OCI-LY1 (cell line): ENCODE measurements at regions not wholly inside any gene's neighbourhood (a gene's known extent, or its start where the extent isn't known, plus 50 kb on each side); places are given as distances from the start of the nearest gene placed in this dataset.

Source experiments
- H2AFZ ChIP-seq: fragments of 200-600 bp; sonication (generic), shearing (Covaris generic); 2 replicates; pipeline ENCODE4 v1.6.0; 2014; ENCODE audit warnings: antibody characterized with exemption, mild to moderate bottlenecking, low read length
- H3F3A ChIP-seq: fragments of 200-600 bp; sonication (generic), shearing (Covaris generic); 2 replicates; pipeline ENCODE4 v1.6.0; 2014; ENCODE audit warnings: mild to moderate bottlenecking, antibody characterized with exemption, low read length, moderate library complexity; ENCODE audit not compliant: insufficient read depth
- H3K27ac ChIP-seq: fragments of 200-600 bp; sonication (generic); 2 replicates; pipeline ENCODE4 v1.5.1; 2014; ENCODE audit warnings: low read length, mixed run types, mild to moderate bottlenecking, low read depth; ENCODE audit not compliant: poor library complexity, severe bottlenecking
- H3K27me3 ChIP-seq: fragments of 200-600 bp; sonication (generic); 2 replicates; pipeline ENCODE4 v1.6.0; 2014; ENCODE audit warnings: antibody characterized with exemption, mild to moderate bottlenecking, low read length, moderate library complexity; ENCODE audit not compliant: insufficient read depth
- H3K36me3 ChIP-seq: fragments of 200-600 bp; sonication (generic); 2 replicates; pipeline ENCODE4 v1.6.1; 2014; ENCODE audit warnings: mild to moderate bottlenecking, antibody characterized with exemption, low read length, moderate library complexity, mixed read lengths; ENCODE audit not compliant: insufficient read depth
- H3K4me1 ChIP-seq: fragments of 200-600 bp; sonication (generic); 2 replicates; pipeline ENCODE4 v1.5.1; 2014; ENCODE audit warnings: mild to moderate bottlenecking, low read length, moderate library complexity; ENCODE audit not compliant: insufficient read depth, severe bottlenecking
- H3K4me2 ChIP-seq: fragments of 200-600 bp; sonication (generic), shearing (Covaris generic); 2 replicates; pipeline ENCODE4 v1.6.1; 2014; ENCODE audit warnings: low read length
- H3K4me3 ChIP-seq: fragments of 200-600 bp; sonication (generic); 2 replicates; pipeline ENCODE4 v1.5.1; 2014; ENCODE audit warnings: low read length, low read depth, mild to moderate bottlenecking, mixed read lengths; ENCODE audit not compliant: poor library complexity, severe bottlenecking
- H3K79me2 ChIP-seq: fragments of 200-600 bp; shearing (Covaris generic); 2 replicates; pipeline ENCODE4 v1.6.1; 2016; ENCODE audit warnings: mixed run types, low read length, mixed read lengths; ENCODE audit not compliant: insufficient read depth
- H3K9ac ChIP-seq: fragments of 200-600 bp; sonication (generic), shearing (Covaris generic); 2 replicates; pipeline ENCODE4 v1.6.1; 2014; ENCODE audit warnings: mild to moderate bottlenecking, low read length, mixed read lengths
- H3K9me2 ChIP-seq: fragments of 200-600 bp; sonication (generic), shearing (Covaris generic); 2 replicates; pipeline ENCODE4 v1.6.1; 2014; ENCODE audit warnings: low read depth, mild to moderate bottlenecking, low read length, mixed read lengths
- H3K9me3 ChIP-seq: fragments of 200-600 bp; shearing (Covaris generic); 2 replicates; pipeline ENCODE4 v1.6.1; 2014; ENCODE audit warnings: low read length, mixed read lengths
- H4K20me1 ChIP-seq: fragments of 200-600 bp; sonication (generic), shearing (Covaris generic); 2 replicates; pipeline ENCODE4 v1.6.0; 2016; ENCODE audit warnings: mild to moderate bottlenecking, low read length; ENCODE audit not compliant: insufficient read depth
- EZH2 ChIP-seq: fragments of 200-600 bp; sonication (generic), shearing (Covaris generic); IDR thresholded peaks from 2 replicates; pipeline ENCODE4 v1.8.0; 2017; ENCODE audit warnings: borderline replicate concordance, mixed run types, mild to moderate bottlenecking, antibody characterized with exemption, low read length, moderate library complexity, mixed read lengths
- TF ChIP-seq, protein P1 (sequence below): fragments of 200-600 bp; sonication (generic), shearing (Covaris generic); IDR thresholded peaks from 2 replicates; pipeline ENCODE4 v1.5.1; 2017; ENCODE audit warnings: mild to moderate bottlenecking, antibody characterized with exemption, low read length, moderate library complexity, mixed read lengths

DNA sequence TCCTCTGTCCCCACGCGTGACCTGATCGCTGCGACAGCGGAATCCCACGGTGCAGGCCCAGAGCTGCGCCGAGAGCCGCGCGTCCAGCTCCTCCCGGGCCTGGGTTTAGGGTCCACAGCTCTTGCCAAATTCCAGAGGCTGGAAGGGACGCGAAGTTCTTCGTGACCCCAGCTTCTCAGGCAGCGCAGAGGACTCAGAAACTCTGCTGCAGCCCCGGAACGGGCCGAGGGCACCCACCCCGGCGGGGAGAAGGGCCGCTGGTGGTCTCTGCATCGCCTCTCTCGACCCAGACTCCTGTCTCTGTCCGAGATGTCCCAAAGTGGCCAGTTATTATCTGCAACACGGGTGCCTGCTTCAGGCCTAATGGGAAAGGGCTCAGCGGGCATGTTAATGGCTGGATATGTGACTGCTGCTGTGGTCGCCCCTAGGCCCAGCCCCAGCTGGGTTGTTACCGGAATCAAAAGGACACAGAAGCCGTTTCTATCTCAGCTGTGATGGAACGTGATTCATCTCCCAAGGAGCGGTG lies 236.4 kb downstream of the VRK1 start:
- no peaks in the 10 kb centered on the region for H3K27me3 ChIP-seq
- no peaks in the 10 kb centered on the region for H3K79me2 ChIP-seq
- H2AFZ ChIP-seq: no peak overlapping the region
- H3K36me3 ChIP-seq: no peaks in the 10 kb centered on the region
- no peaks in the 10 kb centered on the region for H3K4me1 ChIP-seq
- no peaks in the 10 kb centered on the region for H3F3A ChIP-seq
- H3K27ac ChIP-seq: no peak overlapping the region
- no peak for TF ChIP-seq EZH2
- TF ChIP-seq, protein P1, sequence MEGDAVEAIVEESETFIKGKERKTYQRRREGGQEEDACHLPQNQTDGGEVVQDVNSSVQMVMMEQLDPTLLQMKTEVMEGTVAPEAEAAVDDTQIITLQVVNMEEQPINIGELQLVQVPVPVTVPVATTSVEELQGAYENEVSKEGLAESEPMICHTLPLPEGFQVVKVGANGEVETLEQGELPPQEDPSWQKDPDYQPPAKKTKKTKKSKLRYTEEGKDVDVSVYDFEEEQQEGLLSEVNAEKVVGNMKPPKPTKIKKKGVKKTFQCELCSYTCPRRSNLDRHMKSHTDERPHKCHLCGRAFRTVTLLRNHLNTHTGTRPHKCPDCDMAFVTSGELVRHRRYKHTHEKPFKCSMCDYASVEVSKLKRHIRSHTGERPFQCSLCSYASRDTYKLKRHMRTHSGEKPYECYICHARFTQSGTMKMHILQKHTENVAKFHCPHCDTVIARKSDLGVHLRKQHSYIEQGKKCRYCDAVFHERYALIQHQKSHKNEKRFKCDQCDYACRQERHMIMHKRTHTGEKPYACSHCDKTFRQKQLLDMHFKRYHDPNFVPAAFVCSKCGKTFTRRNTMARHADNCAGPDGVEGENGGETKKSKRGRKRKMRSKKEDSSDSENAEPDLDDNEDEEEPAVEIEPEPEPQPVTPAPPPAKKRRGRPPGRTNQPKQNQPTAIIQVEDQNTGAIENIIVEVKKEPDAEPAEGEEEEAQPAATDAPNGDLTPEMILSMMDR: no peak
- no peaks in the 10 kb centered on the region for H3K9me2 ChIP-seq
- no peak overlapping the region for H3K9ac ChIP-seq
- H4K20me1 ChIP-seq: no peaks in the 10 kb centered on the region
- no peak overlapping the region for H3K4me2 ChIP-seq
- no peak overlapping the region for H3K4me3 ChIP-seq
- no peaks in the 10 kb centered on the region for H3K9me3 ChIP-seq

DNA sequence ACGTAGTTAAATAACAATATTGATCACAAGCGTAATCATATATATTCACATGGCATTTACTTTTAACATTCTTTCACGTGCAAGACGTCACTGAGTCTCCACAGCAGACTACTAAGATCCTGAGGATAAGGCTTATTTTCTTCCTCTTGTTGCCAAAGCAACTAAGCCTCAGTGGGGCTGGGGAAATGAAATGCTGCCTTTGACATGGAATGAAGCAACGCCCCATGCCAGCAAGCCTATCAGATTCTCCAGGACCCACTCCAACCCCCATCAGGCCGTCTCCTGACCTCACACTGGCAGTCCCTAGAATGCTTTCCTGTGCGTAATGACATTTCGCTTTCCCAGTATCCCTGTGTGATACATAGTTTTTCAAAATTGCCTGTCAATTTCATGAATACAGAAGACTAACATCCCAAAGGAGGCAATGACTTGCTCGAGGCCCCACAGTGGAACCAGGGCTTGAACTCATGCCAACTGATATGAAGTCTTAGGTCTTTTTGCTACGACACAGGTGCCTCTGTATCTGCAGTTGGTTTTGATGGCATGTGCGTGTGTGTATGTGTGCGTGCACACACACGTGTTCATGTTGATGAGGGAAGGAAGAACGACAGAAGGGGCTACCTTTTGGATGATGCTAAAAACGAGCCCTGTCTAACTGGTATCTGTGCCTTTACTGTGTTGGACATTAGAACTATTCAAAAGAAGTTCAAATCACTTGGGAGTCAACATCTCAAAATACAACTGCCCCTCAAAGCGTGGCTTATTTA lies 239.1 kb downstream of the VRK1 start:
- no peaks in the 10 kb centered on the region for H3F3A ChIP-seq
- no peak overlapping the region for H3K4me2 ChIP-seq
- no peak for TF ChIP-seq EZH2
- TF ChIP-seq, protein P1: no peak
- H3K9ac ChIP-seq: no peak overlapping the region
- H3K79me2 ChIP-seq: no peaks in the 10 kb centered on the region
- no peaks in the 10 kb centered on the region for H3K4me1 ChIP-seq
- H3K36me3 ChIP-seq: no peaks in the 10 kb centered on the region
- H3K9me3 ChIP-seq: peaks cover 2% of the 10 kb centered on the region; the same call in 1 of the 2 replicates
- no peak overlapping the region for H2AFZ ChIP-seq
- no peaks in the 10 kb centered on the region for H3K27me3 ChIP-seq
- H3K9me2 ChIP-seq: no peaks in the 10 kb centered on the region
- H3K4me3 ChIP-seq: no peak overlapping the region
- no peak overlapping the region for H3K27ac ChIP-seq
- no peaks in the 10 kb centered on the region for H4K20me1 ChIP-seq

DNA sequence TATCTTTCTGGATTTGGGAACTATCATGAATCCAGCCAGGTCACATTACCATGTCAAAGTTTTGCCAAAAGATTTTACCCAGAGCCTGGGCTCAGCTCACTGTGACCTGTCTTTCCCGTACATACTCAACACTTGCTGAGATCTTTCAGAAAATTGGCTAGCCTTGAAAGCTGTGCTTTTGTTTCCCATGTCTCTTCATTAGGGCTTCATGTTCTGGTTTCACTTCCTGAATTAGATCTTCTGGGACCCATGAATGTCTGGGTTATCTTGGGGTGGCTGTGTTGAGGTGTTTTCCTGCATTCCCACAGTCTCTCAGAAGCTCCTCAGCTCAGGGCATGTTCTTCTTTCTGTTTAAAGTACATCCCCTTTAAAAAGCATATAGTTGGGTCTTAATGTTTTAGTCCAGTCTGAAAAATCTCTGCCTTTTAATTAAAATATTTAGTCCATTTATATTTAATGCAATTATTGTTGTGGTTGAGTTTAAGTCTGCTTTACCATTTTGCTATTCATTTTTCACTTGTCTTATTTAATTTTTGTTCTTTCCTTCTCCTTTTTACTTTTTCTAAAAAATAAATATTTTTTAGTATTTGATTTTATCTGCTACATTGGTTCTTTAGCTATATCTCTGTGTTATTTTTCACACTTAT lies 242.7 kb downstream of the VRK1 start:
- no peaks in the 10 kb centered on the region for H3K27me3 ChIP-seq
- H2AFZ ChIP-seq: no peak overlapping the region
- no peaks in the 10 kb centered on the region for H3K36me3 ChIP-seq
- H3K79me2 ChIP-seq: no peaks in the 10 kb centered on the region
- H3K4me1 ChIP-seq: no peaks in the 10 kb centered on the region
- H4K20me1 ChIP-seq: no peaks in the 10 kb centered on the region
- H3K9me2 ChIP-seq: no peaks in the 10 kb centered on the region
- TF ChIP-seq EZH2: no peak
- TF ChIP-seq, protein P1: no peak
- no peak overlapping the region for H3K9ac ChIP-seq
- H3K27ac ChIP-seq: no peak overlapping the region
- peaks cover 2% of the 10 kb centered on the region; the same call in 1 of the 2 replicates for H3K9me3 ChIP-seq
- no peak overlapping the region for H3K4me3 ChIP-seq
- H3F3A ChIP-seq: no peaks in the 10 kb centered on the region
- no peak overlapping the region for H3K4me2 ChIP-seq
